HK-2 (cell line): ENCODE measurements at regions not wholly inside any gene's neighbourhood (a gene's known extent, or its start where the extent isn't known, plus 50 kb on each side); places are given as distances from the start of the nearest gene placed in this dataset.

Experiments
- DNase-seq: peaks from one replicate; pipeline ENCODE4 v3.0.0-alpha.2; 2018; ENCODE audit not compliant: unreplicated experiment

DNA sequence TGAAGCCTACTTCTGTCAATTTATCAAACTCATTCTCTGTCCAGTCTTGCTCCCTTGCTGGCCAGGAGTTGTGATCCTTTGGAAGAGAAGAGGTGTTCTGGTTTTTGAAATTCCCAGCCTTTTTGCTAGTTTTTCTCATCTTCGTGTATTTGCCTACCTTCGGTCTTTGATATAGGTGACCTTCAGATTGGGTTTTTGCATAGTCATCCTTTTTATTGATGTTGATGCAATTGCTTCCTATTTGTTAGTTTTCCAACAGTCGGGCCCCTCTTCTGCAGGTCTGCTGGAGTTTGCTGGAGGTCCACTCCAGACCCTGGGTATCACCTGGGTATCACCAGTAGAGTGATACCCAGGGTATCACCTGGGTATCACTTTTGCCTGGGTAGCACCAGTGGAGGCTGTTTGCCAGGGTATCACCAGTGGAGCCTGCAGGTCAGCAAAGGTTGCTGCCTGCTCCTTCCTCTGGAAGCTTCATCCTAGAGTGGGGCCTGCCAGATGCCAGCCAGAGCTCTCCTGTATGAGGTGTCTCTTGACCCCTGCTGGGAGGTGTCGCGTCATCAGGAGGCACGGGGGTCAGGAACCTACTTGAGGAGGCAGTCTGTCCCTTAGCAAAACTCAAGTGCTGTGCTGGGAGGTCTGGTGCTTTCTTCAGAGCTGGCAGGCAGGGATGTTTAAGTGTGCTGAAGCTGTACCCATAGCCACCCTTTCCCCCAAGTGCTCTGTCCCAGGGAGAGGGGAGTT is 684.2 kb downstream of the PCDH18 start:
- no peak for DNase-seq

DNA sequence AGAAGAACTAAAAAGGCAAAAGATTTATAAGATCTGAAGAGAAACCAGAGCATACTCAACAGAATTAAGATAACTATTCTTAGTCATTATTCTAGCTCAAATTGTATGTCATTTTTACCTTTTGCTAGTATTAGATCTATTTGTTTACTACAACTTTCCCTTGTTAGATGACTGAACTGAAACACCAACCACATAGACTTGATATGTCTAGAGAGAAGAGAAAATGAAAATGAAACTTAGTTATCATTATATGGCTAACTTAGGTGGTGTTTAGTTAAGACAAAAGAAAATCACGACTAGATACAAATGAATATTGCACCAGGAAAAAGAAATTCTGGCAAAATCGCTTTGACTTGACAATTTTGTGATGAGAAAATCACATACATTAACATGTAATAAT is 690.8 kb downstream of the PCDH18 start:
- DNase-seq = no peak

DNA sequence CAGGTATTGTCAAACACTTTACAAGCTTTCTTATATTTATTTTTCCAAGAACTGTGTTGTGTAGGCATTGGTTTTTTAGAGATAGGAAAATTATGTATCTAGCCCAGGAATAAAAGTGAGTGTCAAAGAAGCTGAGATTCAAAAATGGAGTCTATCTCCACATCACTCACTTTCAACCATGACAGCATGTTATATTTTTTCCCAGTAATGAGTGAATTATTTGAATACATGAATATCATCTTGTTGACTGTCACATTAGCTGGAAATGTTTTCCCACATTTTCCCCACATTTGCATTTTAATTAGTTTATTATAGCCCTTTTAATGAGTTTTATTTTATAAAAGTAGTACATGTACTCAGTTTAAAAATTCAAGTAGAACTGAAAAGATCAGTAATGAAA is 693.7 kb downstream of the PCDH18 start:
- DNase-seq = no peak

DNA sequence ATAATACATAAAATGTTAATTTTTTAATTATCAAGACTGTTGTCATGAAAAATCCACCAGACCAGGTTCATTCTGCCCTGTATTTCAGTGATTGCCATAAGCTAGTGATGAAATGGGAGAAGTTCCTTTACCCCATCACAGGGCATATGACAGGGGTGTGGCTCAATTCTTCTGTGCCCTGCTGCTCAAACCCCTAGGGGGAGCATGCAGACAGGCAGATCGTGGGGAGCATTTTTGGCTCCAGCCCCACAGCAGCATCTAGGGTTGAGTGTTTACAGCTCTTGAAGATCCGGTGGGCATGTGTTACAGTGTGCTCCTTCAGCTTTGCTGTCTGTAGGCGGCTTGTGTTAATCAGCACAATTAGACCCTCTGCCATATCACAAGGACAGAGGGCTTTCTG is 700.7 kb downstream of the PCDH18 start:
- no peak for DNase-seq

DNA sequence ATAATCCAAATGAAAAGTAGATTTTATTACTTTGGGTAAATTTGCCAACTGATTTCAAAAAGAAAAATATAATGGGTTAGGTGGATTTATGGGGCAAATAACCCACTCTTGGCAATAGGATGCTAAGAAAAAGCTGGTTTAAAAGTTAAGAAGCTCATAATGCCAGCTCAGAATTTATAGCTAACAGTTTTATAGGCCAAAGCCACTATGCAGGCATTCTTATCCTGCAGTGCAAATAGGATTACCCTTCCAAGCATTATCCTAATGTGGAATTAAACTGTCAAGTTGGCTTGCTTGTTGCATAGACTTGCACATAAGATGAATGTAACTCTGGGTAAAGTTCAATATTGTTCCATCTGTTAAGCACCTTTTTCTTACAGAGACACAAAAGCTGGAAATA is 703.0 kb downstream of the PCDH18 start:
- DNase-seq = no peak

DNA sequence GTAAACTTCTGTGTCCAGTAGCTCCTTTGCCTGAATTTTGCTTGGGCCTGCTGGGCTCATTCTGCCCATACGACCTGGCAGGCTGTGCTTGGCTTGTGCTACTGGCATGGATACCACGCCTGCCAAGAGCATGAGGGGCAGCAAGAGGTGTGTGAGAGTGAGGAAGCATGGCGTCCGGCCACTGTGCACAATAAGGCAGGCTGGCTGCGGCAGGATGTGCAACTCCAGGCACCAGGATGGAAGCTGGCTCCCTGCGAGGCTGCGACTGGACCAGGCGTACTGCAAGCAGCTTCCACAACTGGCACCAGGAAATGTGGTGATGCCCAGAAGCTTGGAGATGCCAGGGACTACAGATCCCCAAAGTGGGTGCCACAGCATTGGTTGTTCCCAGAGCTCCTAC is 709.3 kb downstream of the PCDH18 start:
- DNase-seq = no peak

DNA sequence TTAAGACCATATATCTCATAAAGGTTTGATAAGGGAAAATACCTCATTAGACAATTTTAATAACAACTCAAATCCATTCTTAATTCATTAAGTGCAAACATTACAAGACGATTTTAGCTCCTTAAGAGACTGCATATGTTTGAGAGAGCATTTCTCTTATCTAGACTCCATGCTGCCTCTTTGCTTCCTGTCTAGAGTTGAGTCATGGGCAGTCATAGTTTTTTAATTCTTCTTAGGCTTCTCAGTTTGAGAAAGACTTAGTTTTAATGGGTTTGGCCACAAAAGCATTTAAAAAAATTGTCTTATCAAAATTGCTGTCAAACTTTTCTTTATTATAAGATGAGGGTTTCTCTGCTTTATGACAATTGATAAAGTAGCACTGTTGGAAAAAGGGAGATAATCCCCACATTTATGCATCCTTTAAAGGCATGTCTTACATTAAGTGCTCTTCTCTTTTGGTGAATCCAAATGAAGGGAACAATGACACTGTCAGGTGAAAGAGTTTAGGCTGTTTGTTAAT is 713.4 kb downstream of the PCDH18 start:
- no peak for DNase-seq

DNA sequence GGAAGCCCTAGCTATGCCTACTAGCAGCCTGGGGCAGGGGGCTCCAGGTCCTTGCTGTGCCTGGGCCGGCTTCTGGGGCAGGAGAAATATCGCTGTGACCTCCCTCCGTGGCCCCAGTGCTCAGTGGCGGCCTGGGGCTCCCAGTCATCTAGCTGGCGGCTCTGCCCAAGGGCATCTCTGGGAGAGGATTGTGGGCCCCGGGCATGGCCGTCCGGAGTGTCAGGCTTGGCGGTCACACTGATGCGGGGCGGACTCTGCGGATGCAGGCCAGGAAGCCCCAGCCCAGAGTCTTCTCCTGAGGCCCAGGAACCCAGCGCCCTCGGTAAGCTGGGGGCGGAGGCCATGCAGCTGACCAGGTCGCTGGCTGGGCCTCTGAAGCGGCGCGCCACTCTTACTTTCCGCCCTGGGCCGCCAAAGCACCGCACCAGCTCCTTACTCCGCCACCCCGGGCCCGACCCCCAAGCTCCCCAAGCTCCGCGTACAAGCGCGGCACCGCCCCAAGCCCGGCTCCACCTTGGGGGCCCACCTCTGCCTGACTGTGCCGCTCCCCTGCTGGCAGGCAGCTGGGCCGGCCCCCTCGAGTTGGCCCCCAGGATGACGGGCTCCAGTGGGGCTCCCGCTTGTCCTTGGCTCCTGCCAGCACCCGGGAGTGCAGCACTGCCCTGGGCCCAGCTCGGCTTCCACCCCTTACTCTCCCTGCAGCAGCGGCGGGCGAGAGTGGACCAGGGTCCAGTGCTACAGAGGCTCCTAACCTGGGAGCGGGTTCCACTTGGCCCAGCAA is 720.0 kb downstream of the PCDH18 start:
- DNase-seq = no peak

DNA sequence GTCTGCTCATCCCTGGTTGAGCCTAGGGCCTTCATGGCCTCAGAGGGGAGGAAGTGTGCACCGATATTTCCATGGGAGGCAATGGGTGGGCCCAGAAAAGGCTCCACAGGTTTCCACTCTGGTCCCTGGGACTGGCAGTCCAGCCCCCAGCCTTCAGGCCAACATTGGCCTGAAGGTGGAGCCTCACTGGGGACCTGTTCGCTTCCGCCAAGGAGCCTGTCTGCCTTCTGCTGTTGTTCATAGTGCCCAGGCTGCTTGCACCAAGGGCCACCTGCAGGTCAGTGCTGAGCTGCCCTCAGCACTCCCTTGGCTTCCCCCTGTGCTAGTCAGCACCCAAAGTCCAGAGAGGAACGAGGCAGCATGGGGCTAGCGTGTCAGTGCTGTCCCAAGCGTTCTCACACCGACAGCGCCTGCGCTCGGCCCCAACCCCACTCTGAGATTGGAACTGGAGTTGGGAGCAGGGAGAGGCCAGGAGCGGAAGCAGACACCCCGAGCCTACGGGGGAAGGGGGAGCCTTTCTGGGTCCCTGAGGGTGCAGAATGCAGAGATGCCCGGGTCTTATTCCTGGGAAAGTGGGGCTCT is 720.7 kb downstream of the PCDH18 start:
- no peak for DNase-seq

DNA sequence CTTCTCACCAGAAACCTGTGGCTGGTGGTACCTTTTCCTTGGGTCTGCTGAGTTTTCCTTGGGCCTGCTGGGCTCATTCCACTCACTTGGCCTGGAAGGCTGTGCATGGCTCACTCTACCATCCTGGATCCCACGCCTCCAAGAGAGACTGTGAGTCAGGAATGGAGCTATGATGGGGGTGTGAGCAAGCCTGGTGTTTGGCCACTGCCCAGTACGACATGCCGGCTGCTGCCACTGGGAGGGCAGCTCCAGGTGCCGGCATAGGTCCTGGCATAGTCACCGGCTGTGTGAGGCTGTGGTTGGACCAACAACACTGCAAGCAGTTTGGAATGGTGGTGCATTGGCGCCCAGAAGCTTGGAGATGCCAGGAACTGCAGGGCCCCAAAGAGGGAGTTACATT is 721.7 kb downstream of the PCDH18 start:
- no peak for DNase-seq

DNA sequence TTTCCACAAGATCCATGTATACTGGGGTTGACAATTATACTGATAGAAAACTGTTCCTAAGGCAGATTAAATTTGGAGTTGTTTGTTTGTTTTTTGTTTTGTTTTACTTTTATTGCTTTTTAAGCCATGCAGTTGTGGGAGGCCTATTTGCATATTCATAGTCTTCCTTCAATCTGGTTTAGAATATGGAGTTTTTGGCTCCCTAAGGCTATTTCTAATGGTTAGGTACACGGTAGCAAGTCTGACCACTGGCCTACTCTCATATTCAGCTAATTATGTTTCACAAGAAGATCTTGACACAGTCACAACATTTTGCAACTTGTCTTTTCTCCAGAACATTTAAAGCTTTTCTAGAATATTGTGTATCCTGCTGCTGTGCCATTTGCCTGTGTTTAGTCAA is 725.5 kb downstream of the PCDH18 start:
- no peak for DNase-seq

DNA sequence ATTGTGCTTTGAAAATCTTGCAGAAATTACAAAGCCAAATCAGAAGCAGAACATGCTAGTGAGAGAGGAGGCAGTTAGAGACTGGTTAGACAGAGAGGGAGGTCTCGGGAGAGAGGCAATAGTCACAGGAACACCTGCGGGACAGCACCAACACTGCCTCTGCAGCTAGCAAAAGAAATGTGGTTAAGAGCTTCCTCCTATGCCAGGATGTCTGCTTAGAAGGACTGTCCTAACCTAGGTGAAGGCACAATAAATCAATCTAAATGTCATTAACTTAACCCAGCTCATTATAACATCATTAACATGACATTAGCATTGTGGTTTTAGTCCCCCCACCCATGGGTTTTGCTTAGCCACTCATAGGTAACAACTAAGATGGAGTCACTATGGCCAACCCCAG is 726.7 kb downstream of the PCDH18 start:
- DNase-seq = no peak

DNA sequence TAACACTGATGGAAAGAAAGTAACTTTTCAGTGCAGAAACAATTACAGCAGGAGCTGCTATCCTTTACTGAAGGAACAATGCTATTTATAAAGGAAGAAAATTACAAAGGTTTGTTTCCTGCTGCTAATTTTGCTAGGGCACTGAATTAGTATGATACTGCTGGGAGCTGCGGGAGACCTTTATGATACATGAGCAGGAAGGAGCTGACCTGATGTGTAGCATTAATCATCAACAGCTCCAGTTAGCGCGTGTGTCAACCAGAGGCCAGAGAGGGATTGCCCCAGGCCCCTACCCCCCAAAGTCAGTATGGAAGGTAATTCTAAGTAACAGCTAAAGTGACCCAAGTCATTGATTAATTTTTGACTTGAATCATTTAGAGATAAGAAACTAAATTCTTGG is 728.9 kb downstream of the PCDH18 start:
- no peak for DNase-seq

DNA sequence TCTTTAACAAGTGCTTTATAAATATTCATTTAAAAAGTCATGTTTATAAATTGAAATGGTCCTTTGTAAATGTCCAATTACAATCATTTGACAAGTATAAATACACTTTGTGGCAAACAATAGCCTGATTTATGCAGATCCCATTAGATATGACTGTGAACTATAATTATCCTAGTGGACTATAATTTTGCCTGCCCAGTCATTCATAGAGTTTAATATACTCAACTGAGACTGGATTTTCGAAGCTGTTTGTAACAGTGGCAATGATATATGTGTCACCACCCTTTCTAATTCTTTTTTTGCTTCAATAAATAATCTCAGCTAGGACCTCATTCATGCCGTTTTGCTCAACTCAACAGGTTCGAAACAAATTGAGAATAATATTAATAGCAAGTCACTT is 732.0 kb downstream of the PCDH18 start:
- DNase-seq = no peak

DNA sequence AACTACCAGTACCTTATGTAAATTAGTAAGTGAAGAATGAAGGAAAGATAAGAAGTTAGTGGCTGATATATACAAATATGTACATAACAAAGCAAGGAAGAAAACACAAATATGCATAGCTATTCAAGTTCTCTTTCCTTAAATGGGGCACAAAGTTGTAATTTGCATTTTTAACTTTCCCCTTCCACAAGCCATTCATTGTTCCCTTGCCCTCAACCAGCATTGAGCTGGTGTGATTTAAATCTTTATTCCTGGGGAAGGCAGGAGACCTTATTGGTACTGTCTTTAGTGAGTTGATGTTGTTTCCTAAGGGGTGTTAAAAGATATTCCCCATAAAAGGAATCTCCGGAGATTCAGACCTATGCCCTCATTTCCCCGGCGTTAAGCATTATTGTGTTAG is 735.3 kb downstream of the PCDH18 start:
- DNase-seq = no peak

DNA sequence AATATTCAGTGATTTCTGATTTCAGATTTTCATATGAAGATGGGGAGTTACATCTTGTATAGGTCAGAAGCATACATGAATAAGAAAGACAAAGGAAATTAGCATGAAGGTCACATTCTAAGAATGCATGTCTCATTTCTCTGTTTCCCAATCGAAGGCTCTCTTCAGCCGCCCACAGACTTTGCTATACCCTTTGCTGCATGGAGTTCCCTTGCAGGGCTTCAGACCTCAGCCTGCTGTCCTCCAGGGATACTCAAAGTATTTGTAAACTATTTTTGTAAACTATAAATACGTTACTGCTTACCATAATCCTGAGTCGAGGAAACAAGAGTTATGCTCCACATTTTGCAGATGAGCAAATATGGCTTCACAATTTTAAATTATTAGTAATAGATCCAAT is 738.4 kb downstream of the PCDH18 start:
- no peak for DNase-seq

DNA sequence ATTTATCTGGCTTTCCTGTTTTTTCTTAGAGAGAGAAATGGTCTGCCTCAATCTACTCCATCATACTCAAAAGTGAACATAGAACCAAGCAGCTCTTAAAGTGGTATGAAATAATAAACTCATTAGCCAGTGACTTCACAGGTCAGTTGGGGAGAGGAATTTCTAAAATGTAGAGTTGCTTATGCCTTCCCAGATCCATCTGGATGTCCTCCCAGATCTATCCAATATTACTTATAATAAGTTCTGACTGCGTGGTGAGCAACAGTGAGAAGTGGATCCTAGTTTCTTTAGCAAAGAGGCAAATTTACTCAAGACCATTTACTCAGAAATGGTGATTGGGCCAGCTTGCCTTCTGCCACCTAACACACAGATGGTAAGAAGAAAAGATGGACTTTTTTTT is 748.0 kb downstream of the PCDH18 start:
- no peak for DNase-seq

DNA sequence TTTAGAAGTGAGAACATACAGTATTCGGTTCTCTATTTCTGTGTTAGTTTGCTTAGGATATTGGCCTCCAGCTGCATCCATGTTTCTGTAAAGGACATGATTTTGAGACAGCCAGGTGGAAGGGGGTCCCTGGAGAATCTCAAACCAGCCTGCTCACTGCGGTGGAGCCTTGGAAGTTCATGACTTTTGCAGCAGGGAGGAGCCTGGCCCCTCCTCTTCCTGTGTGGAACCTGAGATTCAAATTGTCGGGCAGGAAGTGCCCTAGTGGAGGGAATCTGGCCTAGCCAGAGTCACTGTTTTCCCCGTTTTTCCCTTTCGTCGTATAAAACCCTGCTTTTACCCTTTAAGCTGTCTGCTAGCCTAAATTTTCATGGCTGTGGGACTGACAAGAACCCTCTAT is 762.6 kb downstream of the PCDH18 start:
- no peak for DNase-seq

DNA sequence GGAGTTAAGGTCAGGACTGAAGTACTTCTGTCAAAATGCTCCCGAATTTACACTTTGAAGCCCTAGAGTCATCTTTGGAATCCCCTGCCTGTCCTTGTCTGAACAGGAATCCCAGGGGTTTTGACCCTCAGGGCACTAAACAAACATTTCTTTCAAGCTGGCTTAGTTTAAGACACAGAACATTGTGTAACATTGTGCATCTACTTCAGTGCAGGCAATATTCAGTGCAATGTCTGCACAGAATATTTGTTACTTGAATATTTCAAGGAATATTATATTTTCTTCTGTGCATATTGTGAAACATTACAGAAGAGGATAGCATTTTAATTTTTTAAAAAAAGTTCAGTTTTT is 763.4 kb downstream of the PCDH18 start:
- no peak for DNase-seq

DNA sequence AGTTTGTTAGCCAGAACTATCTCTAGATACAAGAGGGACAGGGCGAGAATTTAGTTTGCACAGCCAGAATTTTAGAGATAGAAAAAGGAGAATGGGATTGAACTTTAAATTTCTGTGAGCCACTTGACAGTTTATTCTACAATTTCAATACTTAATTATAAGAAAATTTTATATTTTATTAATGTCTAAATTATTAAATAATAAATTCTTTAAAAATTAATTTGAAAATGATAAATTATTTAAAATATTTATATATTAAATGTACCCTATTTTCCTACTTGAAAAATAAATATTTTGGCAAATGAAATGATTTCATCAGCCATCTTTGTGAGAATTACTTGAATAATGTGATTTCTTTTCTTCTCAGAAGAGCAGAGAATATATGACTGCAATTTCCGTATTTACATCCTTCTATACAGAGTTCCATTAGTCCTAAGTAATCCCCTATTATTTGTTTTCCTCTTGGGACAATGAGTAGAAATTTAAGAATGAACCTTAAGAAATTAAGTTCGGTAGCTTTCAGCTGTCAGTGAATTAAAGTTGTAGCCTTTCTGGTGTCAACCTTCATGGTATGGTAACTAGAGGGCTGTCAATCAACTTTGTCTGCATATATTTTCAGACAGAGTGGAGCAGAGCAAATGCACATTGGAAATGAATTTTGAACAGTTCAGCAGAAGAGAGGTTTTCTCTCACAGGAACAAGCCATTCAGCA is 763.9 kb downstream of the PCDH18 start:
- no peak for DNase-seq

DNA sequence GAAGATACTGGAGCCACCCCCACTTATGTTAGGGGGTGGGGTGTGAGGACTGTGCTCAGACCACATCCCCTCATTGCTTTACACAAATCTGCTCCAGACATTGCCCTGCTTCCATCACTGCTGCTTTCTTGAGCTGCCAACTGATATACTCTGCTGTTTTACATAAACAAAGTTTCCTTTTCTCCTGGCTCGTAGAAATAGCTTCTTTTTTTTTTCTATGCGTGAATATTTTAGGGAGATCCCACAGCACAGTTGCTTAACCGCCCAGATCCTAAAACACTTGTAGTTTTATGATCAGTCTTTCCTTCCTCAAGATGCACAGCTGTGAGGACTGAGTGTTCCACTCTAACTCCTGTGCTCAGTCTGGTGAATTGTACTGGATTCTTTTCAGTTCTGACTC is 768.4 kb downstream of the PCDH18 start:
- DNase-seq = no peak

DNA sequence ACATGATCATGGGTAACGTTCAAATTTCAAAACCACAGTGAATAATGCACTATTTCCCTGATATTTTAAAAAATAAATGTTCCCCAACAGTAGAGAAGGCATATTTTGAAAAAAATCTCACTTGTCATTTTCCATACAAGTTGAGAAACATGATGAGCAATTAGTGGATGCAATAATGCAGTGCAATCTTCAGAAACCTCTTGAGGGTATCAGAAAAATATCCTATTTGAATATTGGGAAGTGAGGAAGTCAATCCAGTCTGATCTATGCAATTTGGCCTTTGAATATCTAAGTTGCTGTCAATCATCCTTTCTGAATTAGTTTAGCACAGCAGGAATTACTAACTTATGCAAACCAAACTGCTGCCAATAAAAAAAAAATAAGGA is 776.8 kb downstream of the PCDH18 start:
- DNase-seq = no peak
